Mesenchymal stem cell (in vitro differentiated cells and primary cell): ENCODE measurements at regions not wholly inside any gene's neighbourhood (a gene's known extent, or its start where the extent isn't known, plus 50 kb on each side); places are given as distances from the start of the nearest gene placed in this dataset.
"Not testable (repeated sequence)": the region's sequence is repeated elsewhere in the genome, so short reads cannot be mapped to it uniquely, and the experiment has no call there.

Source experiments
- DNase-seq: peaks from one replicate; pipeline ENCODE4 v3.0.0-alpha.2; 2013
- H2AFZ ChIP-seq: one replicate; pipeline ENCODE4 v1.6.1; 2013; ENCODE audit warnings: low read depth, mild to moderate bottlenecking, control low read depth, inconsistent platforms, low read length, moderate library complexity
- H2AK5ac ChIP-seq: 2 replicates; pipeline ENCODE4 v1.6.1; 2013; ENCODE audit warnings: low read length, moderate library complexity, mild to moderate bottlenecking, inconsistent platforms; ENCODE audit not compliant: severe bottlenecking
- H2BK120ac ChIP-seq: one replicate; pipeline ENCODE4 v1.6.1; 2013; ENCODE audit warnings: low read depth, mild to moderate bottlenecking, inconsistent platforms, low read length, moderate library complexity
- H2BK12ac ChIP-seq, 2 experiments: one replicate each; pipeline ENCODE4 v1.6.1; 2013; ENCODE audit warnings: inconsistent platforms in 2 of 2, low read length in 2 of 2, mild to moderate bottlenecking in 2 of 2, moderate library complexity in 2 of 2, control low read depth in 1 of 2
- H2BK15ac ChIP-seq: one replicate; pipeline ENCODE4 v1.6.1; 2013; ENCODE audit warnings: mild to moderate bottlenecking, low read depth, inconsistent platforms; ENCODE audit not compliant: poor library complexity, severe bottlenecking
- H2BK5ac ChIP-seq: 2 replicates; pipeline ENCODE4 v1.6.1; 2013; ENCODE audit warnings: low read depth, mild to moderate bottlenecking, low read length, control low read depth, inconsistent platforms; ENCODE audit not compliant: poor library complexity, severe bottlenecking
- H3K14ac ChIP-seq, 2 experiments: one replicate each; pipeline ENCODE4 v1.6.1; 2013; ENCODE audit warnings: inconsistent platforms in 2 of 2, low read length in 2 of 2, control low read depth in 1 of 2, mild to moderate bottlenecking in 1 of 2, moderate library complexity in 1 of 2
- H3K18ac ChIP-seq, 2 experiments: one replicate each; pipeline ENCODE4 v1.6.1; 2013; ENCODE audit warnings: inconsistent platforms in 2 of 2, low read length in 2 of 2, control low read depth in 1 of 2, low read depth in 1 of 2, mild to moderate bottlenecking in 1 of 2
- H3K23ac ChIP-seq, 2 experiments: one replicate each; pipeline ENCODE4 v1.6.1; 2013; ENCODE audit warnings: inconsistent platforms in 2 of 2, low read length in 2 of 2, mild to moderate bottlenecking in 2 of 2, moderate library complexity in 2 of 2, control low read depth in 1 of 2
- H3K27ac ChIP-seq: 2 replicates; pipeline ENCODE4 v1.5.1; 2013; ENCODE audit warnings: mild to moderate bottlenecking, moderate library complexity, low read length, control low read depth, inconsistent platforms; ENCODE audit not compliant: poor library complexity, severe bottlenecking
- H3K27me3 ChIP-seq, 2 experiments: 2 replicates each; pipeline versions ENCODE4 v1.6.1 to v1.7.0; 2013; ENCODE audit warnings: low read length in 2 of 2, mild to moderate bottlenecking in 2 of 2, moderate library complexity in 2 of 2, control low read depth in 1 of 2, inconsistent platforms in 1 of 2; ENCODE audit not compliant: control insufficient read depth in 1 of 2, insufficient read depth in 1 of 2
- H3K36me3 ChIP-seq, 2 experiments: 2 replicates each; pipeline versions ENCODE4 v1.6.1 to v1.7.0; 2013; ENCODE audit warnings: low read length in 2 of 2, control low read depth in 1 of 2, inconsistent platforms in 1 of 2, low read depth in 1 of 2, mild to moderate bottlenecking in 1 of 2; ENCODE audit not compliant: insufficient read depth in 2 of 2, control insufficient read depth in 1 of 2
- H3K4ac ChIP-seq, 2 experiments: one replicate each; pipeline ENCODE4 v1.6.1; 2013; ENCODE audit warnings: inconsistent platforms in 2 of 2, low read length in 2 of 2, mild to moderate bottlenecking in 2 of 2, moderate library complexity in 2 of 2, control low read depth in 1 of 2, low read depth in 1 of 2
- H3K4me1 ChIP-seq: 2 replicates; pipeline ENCODE4 v1.6.1; 2013; ENCODE audit warnings: low read depth, low read length, control low read depth; ENCODE audit not compliant: control insufficient read depth, insufficient read depth
- H3K4me2 ChIP-seq: 2 replicates; pipeline ENCODE4 v1.6.1; 2013; ENCODE audit warnings: low read length, mild to moderate bottlenecking, inconsistent platforms; ENCODE audit not compliant: poor library complexity, severe bottlenecking
- H3K4me3 ChIP-seq, 2 experiments: 2 replicates each; pipeline versions ENCODE4 v1.5.1 to v1.7.0; 2013; ENCODE audit warnings: low read length in 2 of 2, mild to moderate bottlenecking in 2 of 2, control low read depth in 1 of 2, low read depth in 1 of 2; ENCODE audit not compliant: insufficient read depth in 1 of 2
- H3K79me1 ChIP-seq: replicated peaks from 2 replicates; pipeline ENCODE4 v1.6.1; 2013; ENCODE audit warnings: mild to moderate bottlenecking, control low read depth, low read length, inconsistent platforms; ENCODE audit not compliant: poor library complexity, severe bottlenecking
- H3K9ac ChIP-seq: 2 replicates; pipeline ENCODE4 v1.7.0; 2013; ENCODE audit warnings: mild to moderate bottlenecking, low read length, moderate library complexity
- H3K9me3 ChIP-seq: 2 replicates; pipeline ENCODE4 v1.7.0; 2013; ENCODE audit warnings: mild to moderate bottlenecking, low read length; ENCODE audit not compliant: control insufficient read depth
- H4K8ac ChIP-seq: one replicate; pipeline ENCODE4 v1.6.1; 2013; ENCODE audit warnings: inconsistent platforms, mild to moderate bottlenecking, low read length, moderate library complexity
- H4K91ac ChIP-seq: one replicate; pipeline ENCODE4 v1.6.1; 2013; ENCODE audit warnings: mild to moderate bottlenecking, low read length, inconsistent platforms
- WGBS: methylation state at CpG from one replicate; pipeline ENCODE4 v1.1.7; 2013; ENCODE audit warnings: mixed read lengths; 5-methylcytosine and 5-hydroxymethylcytosine counted together

DNA sequence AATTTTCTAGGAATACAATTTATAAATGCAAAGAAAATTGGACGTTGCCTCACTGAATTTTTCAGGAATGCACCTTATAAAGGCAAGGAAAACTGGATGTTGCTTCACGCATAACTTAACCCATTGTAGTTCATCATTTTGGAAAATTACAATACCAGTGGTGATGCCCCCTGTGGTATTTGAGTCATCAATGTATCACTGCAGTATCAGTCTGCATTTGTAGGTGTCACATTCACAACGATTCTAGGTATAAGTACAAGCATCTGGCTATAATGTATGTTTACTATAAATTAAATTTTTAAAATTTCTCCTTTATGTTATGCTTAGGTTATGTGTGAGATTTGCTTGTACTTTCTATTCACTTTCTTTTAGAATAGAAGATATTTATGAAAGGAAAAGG, 55.9 kb upstream of the KIF2A start:
- H3K4ac ChIP-seq, DNase-seq, H2BK120ac ChIP-seq, H3K4me1 ChIP-seq, H2AK5ac ChIP-seq, H4K91ac ChIP-seq, H3K23ac ChIP-seq, H2BK15ac ChIP-seq, H3K4me3 ChIP-seq, H3K27ac ChIP-seq, H3K14ac ChIP-seq, H3K27me3 ChIP-seq, H3K9me3 ChIP-seq, H3K4me2 ChIP-seq, H2BK12ac ChIP-seq, H2AFZ ChIP-seq, H4K8ac ChIP-seq, H3K79me1 ChIP-seq, H3K9ac ChIP-seq, H3K18ac ChIP-seq, H2BK5ac ChIP-seq, H3K36me3 ChIP-seq: not testable (repeated sequence)
- 88% methylated on average over 1 of the region's 3 CpGs for WGBS

DNA sequence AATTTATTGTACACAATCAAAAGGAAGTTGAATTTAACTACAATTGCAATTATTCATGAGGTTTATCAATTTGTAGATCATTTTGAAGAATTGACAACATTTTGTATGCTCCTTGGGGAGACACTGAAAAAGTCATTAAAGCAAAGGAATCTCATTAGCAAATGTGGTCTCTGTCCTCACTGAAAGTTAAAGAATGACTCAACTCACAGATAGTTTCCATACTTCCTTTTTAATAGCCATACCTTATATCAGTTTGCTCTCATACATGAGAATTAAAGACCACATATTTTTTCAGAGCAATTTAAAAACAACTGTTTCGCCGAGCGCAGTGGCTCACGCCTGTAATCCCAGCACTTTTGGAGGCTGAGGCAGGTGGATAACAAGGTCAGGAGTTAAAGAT, 55.1 kb upstream of the KIF2A start:
- not testable (repeated sequence) for H2BK120ac ChIP-seq, H3K14ac ChIP-seq, H3K79me1 ChIP-seq, H4K8ac ChIP-seq, H3K9ac ChIP-seq, H3K36me3 ChIP-seq, H3K4me2 ChIP-seq, H3K9me3 ChIP-seq, DNase-seq, H2BK5ac ChIP-seq, H3K27me3 ChIP-seq, H3K18ac ChIP-seq, H2BK12ac ChIP-seq, H3K27ac ChIP-seq, H4K91ac ChIP-seq, H3K4me1 ChIP-seq, H3K4me3 ChIP-seq, H2AK5ac ChIP-seq, H3K23ac ChIP-seq, H3K4ac ChIP-seq, H2BK15ac ChIP-seq, H2AFZ ChIP-seq
- WGBS: no CpG with 5 or more reads among the region's 4 CpGs

DNA sequence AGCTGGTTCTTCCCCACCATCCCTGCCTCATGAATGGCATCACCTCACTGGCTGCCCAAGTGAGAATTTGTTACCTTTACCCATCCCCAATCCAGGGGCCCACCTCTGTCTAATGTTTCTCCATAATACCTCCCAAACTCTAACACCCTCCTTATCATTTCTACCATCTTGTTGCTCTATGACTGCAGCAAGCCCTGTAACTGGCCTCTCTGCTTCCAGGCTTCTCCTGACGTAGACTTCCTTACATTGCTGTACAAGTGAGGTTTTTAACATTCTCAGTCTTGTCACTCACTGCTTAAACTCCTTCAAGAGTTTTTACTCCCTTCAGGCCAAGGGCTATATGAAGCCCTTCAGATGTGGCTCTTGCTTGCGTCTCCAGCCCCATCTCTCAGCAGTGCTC, 53.5 kb upstream of the KIF2A start:
- not testable (repeated sequence) for H4K8ac ChIP-seq, H3K14ac ChIP-seq, H3K79me1 ChIP-seq, H3K4me2 ChIP-seq, H3K27ac ChIP-seq, H3K18ac ChIP-seq, H2AK5ac ChIP-seq, H4K91ac ChIP-seq, H2BK15ac ChIP-seq, H3K4ac ChIP-seq, H2BK12ac ChIP-seq, H3K9me3 ChIP-seq, H3K4me1 ChIP-seq, DNase-seq, H2AFZ ChIP-seq, H3K36me3 ChIP-seq, H3K9ac ChIP-seq, H2BK120ac ChIP-seq, H2BK5ac ChIP-seq, H3K4me3 ChIP-seq, H3K23ac ChIP-seq, H3K27me3 ChIP-seq
- 76% methylated on average over 2 of the region's 2 CpGs for WGBS

DNA sequence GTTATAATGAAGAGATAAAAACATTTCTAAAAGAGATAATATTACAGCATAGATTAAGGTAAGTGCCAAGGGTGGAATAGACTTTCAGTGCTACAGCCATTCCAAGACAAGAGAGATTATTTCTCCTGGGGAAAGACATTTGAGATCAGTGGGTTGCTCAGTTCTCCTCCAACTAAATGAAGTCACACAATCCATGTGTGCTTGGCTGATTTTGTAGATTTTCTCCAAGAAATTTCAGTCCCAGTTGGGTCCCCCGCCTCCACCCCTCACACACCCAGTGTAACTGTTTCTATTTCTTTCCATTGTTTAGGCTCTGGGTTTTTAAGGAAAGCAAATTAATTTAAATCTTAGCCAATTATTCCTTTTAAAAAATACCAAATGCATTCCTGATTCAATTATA, 50.5 kb upstream of the KIF2A start:
- H3K4me1 ChIP-seq, H2BK12ac ChIP-seq, H3K18ac ChIP-seq, H3K79me1 ChIP-seq, H3K9me3 ChIP-seq, H3K27ac ChIP-seq, H2AFZ ChIP-seq, H3K23ac ChIP-seq, H2BK5ac ChIP-seq, H3K9ac ChIP-seq, DNase-seq, H3K27me3 ChIP-seq, H2AK5ac ChIP-seq, H4K91ac ChIP-seq, H3K4me3 ChIP-seq, H2BK15ac ChIP-seq, H3K4me2 ChIP-seq, H3K14ac ChIP-seq, H3K36me3 ChIP-seq, H2BK120ac ChIP-seq, H3K4ac ChIP-seq, H4K8ac ChIP-seq: not testable (repeated sequence)
- no CpG with 5 or more reads among the region's 1 CpG for WGBS
